ENCODE measurements at regions not wholly inside any gene's neighbourhood (a gene's known extent, or its start where the extent isn't known, plus 50 kb on each side); places are given as distances from the start of the nearest gene placed in this dataset.

- TF ChIP-seq GATA2 (IDR thresholded peaks at IDR 0.05; ENCODE audit: low read depth, low read length): no peak
- TF ChIP-seq GATA3 (IDR thresholded peaks at IDR 0.05; ENCODE audit: low read depth, low read length): no peak
Observed at GRCh38 chr3:16801698-16802097, 83.1 kb upstream of the PLCL2 start.

- TF ChIP-seq GATA3 (IDR thresholded peaks at IDR 0.05; ENCODE audit: low read depth, low read length) (no peak), GATA2 (IDR thresholded peaks at IDR 0.05; ENCODE audit: low read depth, low read length) (peak; percentile 15; the same call in 1 of the 2 replicates)
Observed at GRCh38 chr3:16802389-16802788, 82.4 kb upstream of the PLCL2 start.

- TF ChIP-seq GATA3 (IDR thresholded peaks at IDR 0.05; ENCODE audit: low read depth, low read length) (no peak), GATA2 (IDR thresholded peaks at IDR 0.05; ENCODE audit: low read depth, low read length) (no peak)
Observed at GRCh38 chr3:16803019-16803418, 81.7 kb upstream of the PLCL2 start.

DNA sequence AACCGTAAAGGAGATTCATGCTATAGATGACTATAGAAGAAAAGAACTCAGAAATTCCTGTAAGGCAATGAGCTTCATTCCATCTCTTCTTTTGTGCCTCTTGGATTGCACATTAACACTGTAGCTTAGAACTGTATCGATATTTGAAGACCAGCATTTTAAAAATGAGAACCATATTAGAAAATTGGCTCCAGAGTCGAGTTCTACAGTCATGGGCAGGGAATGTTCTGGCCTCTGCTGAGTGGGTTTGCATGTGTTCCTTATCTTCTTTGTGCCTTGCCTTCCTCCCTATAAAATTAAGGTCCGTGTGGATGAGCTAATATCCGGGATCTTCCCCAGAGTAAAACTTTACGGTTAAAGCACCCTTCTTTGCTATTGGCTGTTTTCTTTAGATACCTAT is 77.4 kb upstream of the PLCL2 start:
- TF ChIP-seq GATA2 (IDR thresholded peaks at IDR 0.05; ENCODE audit: low read depth, low read length): no peak
- TF ChIP-seq GATA3 (IDR thresholded peaks at IDR 0.05; ENCODE audit: low read depth, low read length): no peak

DNA sequence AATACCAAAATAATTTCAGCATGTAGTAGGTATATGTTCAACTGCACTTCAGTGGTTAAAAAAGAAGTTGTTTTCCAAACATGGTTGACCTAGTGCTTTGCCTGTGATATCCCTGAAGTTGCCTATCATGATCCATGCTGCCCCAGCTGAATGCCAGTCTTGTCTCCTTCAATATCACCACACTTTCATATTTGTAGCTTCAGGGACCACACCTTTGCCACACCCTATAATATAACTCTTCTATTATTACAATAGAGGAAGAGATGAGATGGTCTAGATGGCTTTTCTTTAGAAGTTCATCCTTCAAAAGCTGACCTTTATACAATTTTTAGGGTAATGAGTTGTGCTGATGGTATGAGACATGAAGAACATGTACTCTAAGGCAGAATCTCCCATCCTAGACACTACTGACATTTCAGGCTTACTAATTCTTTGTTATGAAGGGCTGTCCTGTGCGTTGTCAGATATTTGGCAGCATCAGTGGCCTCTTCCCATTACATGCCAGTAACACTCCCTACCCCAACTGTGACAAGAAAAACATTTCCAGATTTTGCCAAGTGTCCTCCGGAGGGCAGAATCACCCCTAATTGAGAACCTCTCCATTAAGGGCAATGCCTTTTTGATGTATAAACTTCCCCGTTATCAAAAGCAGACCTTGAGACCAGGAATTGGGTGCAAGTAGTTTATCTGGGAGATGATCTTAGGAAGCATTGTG is 76.2 kb upstream of the PLCL2 start:
- no peak for TF ChIP-seq GATA3 (IDR thresholded peaks at IDR 0.05; ENCODE audit: low read depth, low read length)
- no peak for TF ChIP-seq GATA2 (IDR thresholded peaks at IDR 0.05; ENCODE audit: low read depth, low read length)

DNA sequence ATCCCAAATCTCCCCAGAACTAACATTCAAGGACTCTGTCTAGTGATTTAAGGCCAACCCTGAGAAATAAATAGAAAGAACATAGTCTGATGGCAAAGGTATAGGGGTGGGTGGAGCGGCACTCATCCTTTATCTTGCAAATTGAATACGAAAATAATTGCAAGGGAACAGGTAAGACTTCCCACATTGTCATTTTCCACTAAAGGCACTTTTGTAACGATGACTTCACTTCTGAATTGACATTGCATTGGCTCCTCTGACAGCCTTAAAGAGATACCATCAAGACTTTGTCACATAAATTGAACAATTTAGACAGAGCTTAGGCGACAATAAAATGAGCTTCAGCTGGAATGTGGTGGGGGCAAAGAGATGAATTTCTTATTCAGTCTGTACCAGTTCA is 75.3 kb upstream of the PLCL2 start:
- TF ChIP-seq GATA3 (IDR thresholded peaks at IDR 0.05; ENCODE audit: low read depth, low read length) (no peak), GATA2 (IDR thresholded peaks at IDR 0.05; ENCODE audit: low read depth, low read length) (no peak)

DNA sequence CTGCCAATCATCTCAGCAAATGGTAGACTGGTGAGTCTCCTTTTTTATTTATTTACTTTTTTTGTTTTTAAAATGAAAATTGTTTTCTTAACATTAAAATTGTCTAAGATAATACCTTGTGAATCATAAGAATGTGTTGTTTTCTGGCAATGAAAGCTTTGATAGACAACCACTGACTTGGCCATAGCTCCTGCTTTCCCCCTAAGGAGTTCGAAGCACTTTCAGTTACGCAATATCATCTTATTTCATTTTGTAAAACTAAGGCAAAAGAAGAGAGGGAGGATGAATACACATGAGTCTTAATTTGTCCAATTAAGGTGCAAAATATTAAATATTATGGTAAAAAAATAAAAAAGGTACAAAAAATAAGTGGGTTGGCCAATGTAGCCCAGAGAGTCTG is 74.8 kb upstream of the PLCL2 start:
- no peak for TF ChIP-seq GATA2 (IDR thresholded peaks at IDR 0.05; ENCODE audit: low read depth, low read length)
- no peak for TF ChIP-seq GATA3 (IDR thresholded peaks at IDR 0.05; ENCODE audit: low read depth, low read length)

GRCh38 chr3:16810593-16811367 is 74.0 kb upstream of the PLCL2 start:
- no peak for TF ChIP-seq GATA3 (IDR thresholded peaks at IDR 0.05; ENCODE audit: low read depth, low read length)
- TF ChIP-seq GATA2 (IDR thresholded peaks at IDR 0.05; ENCODE audit: low read depth, low read length): no peak

GRCh38 chr3:16811950-16812349 is 72.8 kb upstream of the PLCL2 start:
- no peak for TF ChIP-seq GATA3 (IDR thresholded peaks at IDR 0.05; ENCODE audit: low read depth, low read length)

- TF ChIP-seq GATA2 (IDR thresholded peaks at IDR 0.05; ENCODE audit: low read depth, low read length): no peak
- TF ChIP-seq GATA3 (IDR thresholded peaks at IDR 0.05; ENCODE audit: low read depth, low read length): no peak
Observed at GRCh38 chr3:16813336-16813735, 71.4 kb upstream of the PLCL2 start.

DNA sequence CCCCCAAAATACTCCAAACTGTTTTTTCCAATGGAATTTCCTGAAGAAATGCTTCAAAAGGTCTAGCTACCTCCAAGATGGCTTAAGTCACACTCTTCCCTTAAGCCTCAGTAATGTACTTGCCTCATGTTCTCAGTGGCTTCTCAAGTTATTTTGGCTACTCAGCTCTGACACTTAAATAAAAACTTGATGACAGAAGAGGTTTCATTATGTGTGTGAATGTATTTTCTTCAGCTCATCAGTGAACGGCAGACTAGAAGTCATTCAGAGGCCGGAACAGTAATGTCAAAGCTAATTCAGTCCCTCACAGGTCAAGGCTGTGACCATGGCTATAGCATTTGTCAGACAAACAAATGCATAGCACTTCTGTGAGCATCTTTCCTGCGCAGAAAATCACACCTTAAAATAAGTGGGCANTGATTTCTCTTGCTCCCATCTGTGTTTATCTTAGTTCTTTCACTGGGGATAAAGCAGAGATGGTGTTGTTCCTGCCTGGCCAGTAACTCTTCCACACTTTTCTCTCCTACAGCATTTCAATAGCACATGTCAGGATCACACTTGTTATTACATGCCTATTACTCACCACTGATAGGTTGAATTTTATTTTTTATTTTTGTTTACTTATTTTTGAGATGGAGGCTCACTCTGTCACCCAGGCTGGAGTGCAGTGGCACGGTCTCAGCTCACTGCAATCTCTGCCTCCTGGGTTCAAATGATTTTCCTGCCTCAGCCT is 68.5 kb upstream of the PLCL2 start:
- no peak for TF ChIP-seq GATA3 (IDR thresholded peaks at IDR 0.05; ENCODE audit: low read depth, low read length)
- no peak for TF ChIP-seq GATA2 (IDR thresholded peaks at IDR 0.05; ENCODE audit: low read depth, low read length)

DNA sequence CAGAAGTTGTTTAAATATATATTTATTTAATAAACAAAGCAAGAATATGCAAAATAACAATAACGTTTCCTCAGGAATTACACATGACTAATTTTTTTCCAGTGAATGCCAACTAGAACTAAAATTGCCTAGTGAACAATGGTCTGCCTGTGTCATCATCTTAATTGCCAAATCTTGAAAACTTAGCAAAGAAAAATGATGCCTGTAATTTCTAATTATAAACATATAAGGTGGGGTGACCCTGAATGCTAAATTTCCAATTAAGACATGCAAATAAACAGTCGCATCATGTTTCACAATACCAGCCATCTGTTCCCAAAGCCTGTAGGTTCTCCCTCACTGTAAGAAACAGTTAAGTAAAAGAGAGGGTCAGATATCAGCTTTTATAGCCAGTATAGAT is 67.6 kb upstream of the PLCL2 start:
- TF ChIP-seq GATA2 (IDR thresholded peaks at IDR 0.05; ENCODE audit: low read depth, low read length) (no peak), GATA3 (IDR thresholded peaks at IDR 0.05; ENCODE audit: low read depth, low read length) (no peak)

DNA sequence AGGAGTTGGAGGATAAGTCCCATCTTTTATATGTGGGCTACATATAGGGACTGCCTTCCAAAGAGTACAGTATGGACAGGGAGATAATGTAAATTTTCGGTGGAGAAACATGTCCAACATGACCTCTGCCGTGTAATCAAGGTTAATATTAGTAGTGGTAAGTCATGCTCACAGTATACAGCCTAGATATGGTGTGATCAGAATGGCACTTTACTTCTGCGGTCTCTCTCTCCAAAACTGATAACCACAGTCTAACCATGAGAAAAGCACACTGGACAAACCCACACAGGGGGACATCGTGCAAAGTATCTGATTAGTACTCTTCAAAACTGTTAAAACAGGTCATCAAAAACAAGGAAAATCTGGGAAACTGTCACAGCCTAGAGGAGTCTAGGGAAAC is 66.6 kb upstream of the PLCL2 start:
- TF ChIP-seq GATA2 (IDR thresholded peaks at IDR 0.05; ENCODE audit: low read depth, low read length) (no peak), GATA3 (IDR thresholded peaks at IDR 0.05; ENCODE audit: low read depth, low read length) (no peak)

DNA sequence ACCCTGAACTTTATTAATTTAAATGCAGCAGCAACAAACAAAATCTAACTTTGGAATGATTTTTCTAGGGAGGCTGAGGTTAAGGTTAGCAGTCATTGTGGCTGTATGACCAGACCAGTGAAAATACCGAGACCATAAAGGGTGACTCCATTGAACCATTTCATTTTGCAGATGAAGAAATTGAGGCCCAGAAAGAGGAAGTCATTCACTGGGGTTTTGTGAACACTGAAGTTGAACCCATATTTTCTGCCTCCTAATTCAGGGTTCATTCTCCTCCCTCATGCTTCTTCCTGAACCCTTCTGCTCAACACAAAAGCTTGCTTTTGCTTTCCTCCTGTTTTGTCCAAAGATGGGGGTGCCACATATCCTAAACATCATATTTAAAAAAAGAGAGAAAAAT is 65.8 kb upstream of the PLCL2 start:
- TF ChIP-seq GATA2 (IDR thresholded peaks at IDR 0.05; ENCODE audit: low read depth, low read length): no peak
- TF ChIP-seq GATA3 (IDR thresholded peaks at IDR 0.05; ENCODE audit: low read depth, low read length): no peak

- TF ChIP-seq GATA3 (IDR thresholded peaks at IDR 0.05; ENCODE audit: low read depth, low read length) (no peak), GATA2 (IDR thresholded peaks at IDR 0.05; ENCODE audit: low read depth, low read length) (no peak)
Observed at GRCh38 chr3:16820485-16820884, 64.3 kb upstream of the PLCL2 start.
